NCI-H1105 treated with DMSO at 0.1 percent for 48 hours (cell line): ENCODE measurements at regions not wholly inside any gene's neighbourhood (a gene's known extent, or its start where the extent isn't known, plus 50 kb on each side); places are given as distances from the start of the nearest gene placed in this dataset.
A peak's percentile ranks its signal among the peaks of the same experiment; 100 is the strongest.
"Not testable (repeated sequence)": the region's sequence is repeated elsewhere in the genome, so short reads cannot be mapped to it uniquely, and the experiment has no call there.

Experiments
- DNase-seq: peaks from one replicate; lab custom pipeline; 2025; lab: John Stamatoyannopoulos, UW

DNA sequence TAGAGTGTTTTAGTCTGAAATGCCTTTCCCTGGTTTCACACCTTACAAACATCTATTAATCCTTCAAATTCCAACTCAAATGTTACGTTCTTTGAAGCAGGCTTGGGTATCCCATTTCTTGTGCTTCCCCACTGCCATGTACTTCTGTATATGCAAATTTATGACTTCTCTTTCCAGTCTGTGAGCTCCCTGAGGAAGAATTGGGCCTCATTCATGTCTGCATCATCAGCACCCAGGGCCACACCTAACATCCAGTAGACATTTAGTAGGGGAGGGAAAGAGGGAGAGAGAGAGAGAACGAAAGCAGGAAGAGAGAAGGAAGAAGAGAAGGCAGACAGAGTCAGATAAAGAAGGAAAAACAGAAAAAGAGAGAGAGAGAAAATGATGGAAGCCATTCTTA is 53.3 kb upstream of the KY start:
- no peak for DNase-seq

DNA sequence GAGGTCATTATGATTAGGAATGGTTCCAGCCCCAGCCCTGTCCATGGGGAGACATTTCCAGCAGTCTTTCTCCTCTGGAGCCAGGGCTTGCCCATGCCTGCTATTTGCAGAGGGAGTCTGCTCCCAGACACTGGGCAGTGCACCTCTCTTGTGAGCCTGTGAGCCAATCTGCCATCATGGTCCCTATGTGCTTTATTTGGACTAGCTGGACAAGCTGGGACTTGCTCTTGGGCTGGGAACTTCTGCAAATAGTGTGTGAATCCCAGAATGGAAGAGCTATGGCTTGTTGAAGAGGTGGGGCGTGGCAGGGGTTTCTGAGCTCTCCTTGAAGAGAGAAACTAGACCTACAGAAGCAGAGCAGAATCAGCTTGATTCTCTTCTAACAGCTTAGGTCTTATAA is 53.7 kb upstream of the KY start:
- DNase-seq, result peak; percentile 85

- DNase-seq, result no peak
These were observed 57.2 kb upstream of the KY start for GRCh38 chr3:134707908-134708597.

DNA sequence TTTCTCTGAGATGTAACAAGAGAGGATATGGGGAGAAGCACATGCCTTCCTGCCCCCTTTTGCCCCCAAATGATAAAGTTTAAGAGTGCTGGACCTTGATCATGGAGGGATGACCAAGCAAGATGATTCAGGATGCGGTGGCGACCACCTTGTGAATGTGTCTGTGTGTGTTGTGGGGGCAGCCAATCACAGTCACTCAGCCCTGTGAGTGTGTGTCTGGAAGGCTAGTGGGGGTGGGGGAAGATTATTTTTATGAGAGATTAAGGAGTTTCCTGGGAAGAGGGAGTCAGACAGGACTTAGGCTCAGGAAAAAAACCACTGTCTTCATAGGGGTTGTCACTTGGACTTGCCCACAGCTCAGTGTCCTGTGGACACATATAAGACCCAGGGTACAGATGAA is 57.8 kb upstream of the KY start:
- no peak for DNase-seq

GRCh38 chr3:134709076-134709475 is 58.3 kb upstream of the KY start:
- DNase-seq, result no peak

DNA sequence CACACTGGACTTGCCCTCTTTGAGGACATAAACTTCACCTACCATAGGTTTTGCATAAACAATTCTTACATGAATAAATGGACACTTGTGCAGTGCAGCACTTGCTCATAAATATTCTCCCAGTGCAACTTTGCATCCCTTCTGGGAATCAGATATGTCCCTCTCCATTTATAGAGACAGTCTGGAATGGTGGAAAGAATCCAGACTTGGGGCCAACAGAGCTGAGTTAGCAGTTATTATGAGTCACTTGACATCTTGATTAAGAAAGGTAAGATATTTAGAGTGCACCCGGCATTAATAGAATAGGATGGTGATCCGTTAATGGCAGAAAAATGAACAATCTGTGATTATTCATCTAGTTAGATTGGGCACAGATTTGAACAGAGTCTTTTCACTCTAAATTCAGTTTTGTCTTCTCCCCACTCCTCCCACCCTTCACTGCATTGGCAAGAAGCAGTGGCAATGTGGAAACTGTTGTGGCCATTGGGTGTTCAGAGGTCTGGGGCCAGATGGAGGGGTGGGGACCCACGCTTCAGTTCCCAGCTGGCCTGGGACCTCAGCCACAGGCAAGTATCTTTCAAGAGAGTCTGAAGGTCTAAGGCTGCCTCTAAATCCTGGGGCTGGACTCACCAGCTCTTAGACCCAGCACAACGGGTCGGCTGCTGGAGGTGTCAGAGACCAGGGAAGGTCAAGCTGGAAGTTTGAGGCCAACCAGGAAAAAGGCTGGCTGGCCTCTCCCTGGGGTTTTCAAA is 58.9 kb upstream of the KY start:
- DNase-seq, result no peak

- no peak for DNase-seq
These were observed 59.5 kb upstream of the KY start for GRCh38 chr3:134710313-134710680.

GRCh38 chr3:134711284-134711683 is 60.5 kb upstream of the KY start:
- DNase-seq, result no peak

GRCh38 chr3:134713671-134714070 is 62.8 kb upstream of the KY start:
- DNase-seq, result no peak

- no peak for DNase-seq
These were observed 67.9 kb upstream of the KY start for GRCh38 chr3:134718726-134719125.

DNA sequence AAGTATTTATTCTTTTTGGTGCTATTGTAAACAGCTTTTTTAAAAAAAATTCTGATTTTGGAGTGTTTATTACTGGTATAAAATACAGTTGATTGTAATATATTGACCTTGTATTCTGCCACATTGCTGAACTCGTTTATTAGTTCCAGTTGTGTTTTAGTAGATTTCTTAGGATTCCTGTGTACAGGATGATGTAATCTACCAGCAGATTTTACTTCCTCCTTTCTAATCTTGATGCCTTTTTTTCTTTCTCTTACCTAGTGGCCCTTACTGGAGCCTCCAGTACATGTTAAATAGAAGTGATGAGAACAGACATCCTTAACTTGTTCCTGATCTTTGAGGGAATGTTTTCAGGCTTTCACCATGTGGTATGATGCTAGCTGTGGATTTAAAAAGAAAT is 70.4 kb upstream of the KY start:
- DNase-seq, result no peak

- no peak for DNase-seq
These were observed 72.1 kb upstream of the EPHB1 start for GRCh38 chr3:134722969-134723368.

DNA sequence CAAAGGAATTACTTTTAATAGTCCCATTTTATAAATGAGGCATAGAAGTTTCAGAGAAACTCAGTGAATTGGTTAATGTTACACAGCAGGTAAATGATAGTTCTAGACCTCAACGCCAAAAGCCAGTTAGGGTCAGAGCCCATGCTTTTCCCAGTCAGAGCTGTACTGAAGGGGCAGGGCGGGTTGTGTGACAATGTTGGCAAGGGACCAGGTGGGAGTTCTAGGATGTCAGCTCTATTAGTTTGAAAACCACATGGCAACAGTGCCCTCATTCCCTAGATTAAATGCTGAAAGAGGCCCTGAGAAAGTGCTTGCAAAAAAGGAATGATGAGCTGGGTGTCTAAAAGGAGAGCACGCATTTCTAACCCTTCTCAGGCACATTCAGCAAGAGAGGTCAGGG is 65.4 kb upstream of the EPHB1 start:
- DNase-seq, result no peak

GRCh38 chr3:134737516-134737915 is 57.5 kb upstream of the EPHB1 start:
- no peak for DNase-seq

GRCh38 chr3:134740077-134740476 is 55.0 kb upstream of the EPHB1 start:
- not testable (repeated sequence) for DNase-seq

- DNase-seq, result no peak
These were observed 52.9 kb upstream of the EPHB1 start for GRCh38 chr3:134742202-134742601.

GRCh38 chr3:134743006-134743405 is 52.1 kb upstream of the EPHB1 start:
- DNase-seq, result no peak
